Breast epithelium (tissue), 4 donors: ENCODE measurements at regions not wholly inside any gene's neighbourhood (a gene's known extent, or its start where the extent isn't known, plus 50 kb on each side); places are given as distances from the start of the nearest gene placed in this dataset.

Experiments used
- DNase-seq, 2 donors: peaks; one replicate each; pipeline ENCODE4 v3.0.0-alpha.2; 2019; ENCODE audit warnings: low spot score in 2 of 2
- H3K27ac ChIP-seq, 2 donors: fragments of 200-600 bp; sonication (generic) in 1 of 2; one replicate each; pipeline ENCODE4 v1.5.1; 2016 to 2019; ENCODE audit warnings: mild to moderate bottlenecking in 1 of 2
- H3K27me3 ChIP-seq, 2 donors: fragments of 200-600 bp; sonication (generic) in 1 of 2; one replicate each; pipeline versions ENCODE4 v1.5.1 to v1.6.0; 2017 to 2019; ENCODE audit warnings: control low read depth in 1 of 2, mild to moderate bottlenecking in 1 of 2
- H3K36me3 ChIP-seq: fragments of 200-600 bp; one replicate; pipeline ENCODE4 v1.5.1; 2019
- H3K4me1 ChIP-seq, 2 donors: fragments of 200-600 bp; sonication (generic); one replicate each; pipeline ENCODE4 v1.5.1; 2016 to 2019; ENCODE audit warnings: control low read depth in 1 of 2
- H3K4me3 ChIP-seq, 3 donors: fragments of 200-600 bp; sonication (generic); 1 replicate in 2 of 3; 2 replicates in 1 of 3; pipeline ENCODE4 v1.5.1; 2016 to 2019; ENCODE audit warnings: mild to moderate bottlenecking in 3 of 3, moderate library complexity in 2 of 3
- H3K9me3 ChIP-seq, 2 donors: fragments of 200-600 bp; sonication (generic) in 1 of 2; one replicate each; pipeline ENCODE4 v1.5.1; 2016 to 2019; ENCODE audit warnings: control low read depth in 1 of 2
- POLR2A ChIP-seq: fragments of 450-650 bp; IDR thresholded peaks from one replicate; pipeline ENCODE4 v1.6.1; 2016; ENCODE audit warnings: antibody characterized with exemption, mild to moderate bottlenecking, moderate library complexity
- POLR2AphosphoS5 ChIP-seq, 3 donors: sonication (generic); formaldehyde crosslinking; IDR thresholded peaks; one replicate each; pipeline ENCODE4 v1.6.1; 2017; ENCODE audit warnings: antibody characterized with exemption in 3 of 3
- intact Hi-C: fragments of 100-400 bp; cut with DNase I; formaldehyde crosslinking; loops from one replicate; pipeline ENCODE4 v1.15.1; 2023; ENCODE audit warnings: low total_unique reads
- TF ChIP-seq, protein P1 (sequence below), 3 donors: fragments of 450-650 bp; IDR thresholded peaks; one replicate each; pipeline ENCODE4 v1.5.1; 2016 to 2017; ENCODE audit warnings: antibody characterized with exemption in 3 of 3, mild to moderate bottlenecking in 3 of 3, moderate library complexity in 3 of 3

DNA sequence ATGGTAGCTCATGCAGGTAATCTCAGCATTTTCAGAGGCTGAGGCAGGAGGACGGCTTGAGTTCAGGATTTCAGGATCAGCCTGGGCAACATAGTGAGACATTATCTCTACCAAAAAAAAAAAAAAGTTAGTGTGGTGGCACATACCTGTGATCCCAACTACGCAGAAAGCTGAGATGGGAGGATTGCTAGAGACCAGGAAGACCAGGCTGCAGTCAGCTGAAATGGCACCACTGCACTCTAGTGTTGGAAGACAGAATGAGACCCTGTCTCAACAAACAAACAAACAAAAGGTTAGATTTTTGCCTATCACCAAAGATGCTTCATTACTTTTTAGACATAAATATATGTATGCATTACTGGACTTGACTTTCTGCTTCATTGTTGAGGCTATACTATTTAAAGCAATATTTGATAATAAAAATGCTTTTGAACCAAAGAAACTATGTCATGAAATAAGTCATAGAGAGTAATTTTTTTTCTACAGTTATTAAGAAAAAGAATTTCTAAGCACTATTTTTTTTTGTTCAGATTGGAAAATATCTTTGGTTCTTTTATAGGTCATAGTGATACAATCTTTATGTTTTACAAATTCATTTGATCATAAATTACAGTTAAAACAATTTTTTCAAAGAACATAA, 1180.1 kb upstream of the ATXN8OS start:
- TF ChIP-seq POLR2A (no peak), POLR2AphosphoS5 (IDR thresholded peaks at IDR 0.05) (no peak)
- TF ChIP-seq, protein P1, sequence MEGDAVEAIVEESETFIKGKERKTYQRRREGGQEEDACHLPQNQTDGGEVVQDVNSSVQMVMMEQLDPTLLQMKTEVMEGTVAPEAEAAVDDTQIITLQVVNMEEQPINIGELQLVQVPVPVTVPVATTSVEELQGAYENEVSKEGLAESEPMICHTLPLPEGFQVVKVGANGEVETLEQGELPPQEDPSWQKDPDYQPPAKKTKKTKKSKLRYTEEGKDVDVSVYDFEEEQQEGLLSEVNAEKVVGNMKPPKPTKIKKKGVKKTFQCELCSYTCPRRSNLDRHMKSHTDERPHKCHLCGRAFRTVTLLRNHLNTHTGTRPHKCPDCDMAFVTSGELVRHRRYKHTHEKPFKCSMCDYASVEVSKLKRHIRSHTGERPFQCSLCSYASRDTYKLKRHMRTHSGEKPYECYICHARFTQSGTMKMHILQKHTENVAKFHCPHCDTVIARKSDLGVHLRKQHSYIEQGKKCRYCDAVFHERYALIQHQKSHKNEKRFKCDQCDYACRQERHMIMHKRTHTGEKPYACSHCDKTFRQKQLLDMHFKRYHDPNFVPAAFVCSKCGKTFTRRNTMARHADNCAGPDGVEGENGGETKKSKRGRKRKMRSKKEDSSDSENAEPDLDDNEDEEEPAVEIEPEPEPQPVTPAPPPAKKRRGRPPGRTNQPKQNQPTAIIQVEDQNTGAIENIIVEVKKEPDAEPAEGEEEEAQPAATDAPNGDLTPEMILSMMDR (IDR thresholded peaks at IDR 0.05) = no peak
- no peaks in the 10 kb centered on the region for H3K36me3 ChIP-seq
- H3K4me1 ChIP-seq = no peaks in the 10 kb centered on the region
- DNase-seq = no peak
- intact Hi-C loops = no loop called here
- no peak overlapping the region for H3K27ac ChIP-seq
- H3K9me3 ChIP-seq = no peaks in the 10 kb centered on the region
- no peak overlapping the region for H3K4me3 ChIP-seq
- no peaks in the 10 kb centered on the region for H3K27me3 ChIP-seq

DNA sequence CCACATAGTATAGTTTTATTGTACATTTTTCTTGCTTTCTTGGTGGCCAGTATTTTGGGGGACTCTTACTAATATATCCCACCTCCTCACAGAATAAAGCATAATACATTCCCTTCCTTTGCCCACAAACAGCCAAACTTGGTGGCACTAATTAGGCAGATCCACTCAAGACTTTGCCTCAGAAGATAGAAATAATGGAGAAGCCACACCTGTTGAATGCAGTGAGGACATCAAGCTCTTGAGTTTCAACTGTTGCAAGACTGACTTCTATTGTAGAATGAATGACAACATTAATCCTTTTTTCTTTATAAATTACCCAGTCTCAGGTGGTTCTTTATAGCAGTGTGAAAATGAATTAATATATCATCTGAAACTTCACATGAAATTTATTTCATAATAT, 1183.6 kb upstream of the ATXN8OS start:
- TF ChIP-seq POLR2AphosphoS5 (IDR thresholded peaks at IDR 0.05) (no peak), POLR2A (no peak)
- TF ChIP-seq, protein P1 (IDR thresholded peaks at IDR 0.05) = no peak
- Histone ChIP-seq H3K27ac (no peak overlapping the region), H3K36me3 (no peaks in the 10 kb centered on the region), H3K4me3 (no peak overlapping the region), H3K9me3 (no peaks in the 10 kb centered on the region), H3K27me3 (no peaks in the 10 kb centered on the region), H3K4me1 (no peaks in the 10 kb centered on the region)
- no peak for DNase-seq
- intact Hi-C loops = no loop called here

DNA sequence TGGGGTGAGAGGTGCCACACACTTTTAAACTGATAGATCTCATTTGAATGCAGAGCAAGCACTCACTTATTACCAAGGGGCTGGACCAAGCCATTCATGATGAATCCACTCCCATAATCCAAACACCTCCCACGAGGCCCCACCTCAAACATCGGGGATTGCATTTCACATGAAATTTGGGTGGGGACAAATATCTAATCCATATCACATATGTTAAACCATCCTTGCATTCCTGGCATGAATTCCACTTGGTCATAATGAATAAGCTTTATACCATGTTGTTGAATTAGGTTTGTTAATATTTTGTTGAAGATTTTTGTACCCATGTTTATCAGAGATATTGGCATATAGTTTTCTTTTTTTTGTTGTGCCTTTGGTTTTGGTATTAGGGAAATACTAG, 1198.7 kb upstream of the ATXN8OS start:
- H3K9me3 ChIP-seq = peaks cover 13 to 41% of the 10 kb centered on the region in 2 donors
- H3K27me3 ChIP-seq = no peaks in the 10 kb centered on the region
- TF ChIP-seq POLR2A = no peak
- TF ChIP-seq POLR2AphosphoS5 (IDR thresholded peaks at IDR 0.05) = no peak
- TF ChIP-seq, protein P1 (IDR thresholded peaks at IDR 0.05) = no peak
- H3K36me3 ChIP-seq = no peaks in the 10 kb centered on the region
- H3K4me3 ChIP-seq = no peak overlapping the region
- H3K27ac ChIP-seq = no peak overlapping the region
- no peaks in the 10 kb centered on the region for H3K4me1 ChIP-seq
- no peak for DNase-seq
- intact Hi-C loops = no loop called here

DNA sequence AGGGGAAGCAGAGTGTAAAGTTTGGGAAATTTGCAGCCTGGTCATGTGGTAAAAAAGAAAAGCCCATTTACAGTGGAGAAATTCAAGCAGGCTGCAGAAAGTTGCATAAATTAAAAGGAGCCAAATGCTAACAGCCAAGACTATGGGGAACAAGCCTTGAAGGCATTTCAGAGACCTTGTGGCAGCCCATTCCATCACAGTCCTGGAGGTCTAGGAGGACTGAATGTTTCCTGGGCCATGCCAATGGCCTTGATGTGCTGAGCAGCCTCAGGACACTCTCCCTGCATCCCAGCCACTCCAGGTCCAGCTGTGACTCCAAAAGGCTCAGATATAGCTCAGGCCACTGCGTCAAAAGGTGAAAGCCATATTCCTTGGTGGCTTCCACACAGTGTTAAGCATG, 1202.4 kb upstream of the ATXN8OS start:
- Histone ChIP-seq H3K27me3 (no peaks in the 10 kb centered on the region), H3K36me3 (no peaks in the 10 kb centered on the region), H3K4me1 (no peaks in the 10 kb centered on the region), H3K9me3 (peaks cover 13 to 34% of the 10 kb centered on the region in 2 donors), H3K4me3 (no peak overlapping the region), H3K27ac (no peak overlapping the region)
- no peak for DNase-seq
- intact Hi-C loops = no loop called here
- TF ChIP-seq, protein P1 (IDR thresholded peaks at IDR 0.05) = no peak
- TF ChIP-seq POLR2AphosphoS5 (IDR thresholded peaks at IDR 0.05) (no peak), POLR2A (no peak)

DNA sequence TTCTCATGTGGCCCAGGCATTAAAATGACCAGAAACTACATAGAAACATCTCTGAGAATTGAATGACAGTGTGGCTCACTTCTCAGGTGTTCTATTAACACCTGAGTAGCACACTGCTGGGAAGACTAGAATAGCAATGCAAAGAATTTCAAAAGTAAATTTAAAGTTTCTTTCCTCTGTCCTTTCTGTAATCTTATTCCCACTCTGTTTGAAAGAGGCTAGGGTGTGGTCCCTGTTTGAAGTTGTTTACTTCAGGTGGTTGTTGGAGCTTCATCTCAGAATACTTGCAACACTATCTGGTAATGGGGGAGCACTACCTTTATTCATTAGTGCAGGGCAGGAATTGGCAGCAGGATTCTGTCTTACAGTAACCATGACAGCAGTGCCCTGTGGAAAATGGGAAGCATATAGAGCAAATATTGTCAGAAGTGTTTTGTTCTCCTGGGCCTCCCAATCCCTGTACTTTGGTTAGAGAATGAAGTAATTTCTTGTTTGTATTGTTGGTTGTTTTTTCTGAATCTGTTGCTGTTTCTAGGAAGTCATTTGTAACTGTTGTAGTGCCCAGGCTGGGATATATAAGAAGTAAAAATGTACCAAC, 1210.2 kb upstream of the ATXN8OS start:
- TF ChIP-seq POLR2AphosphoS5 (IDR thresholded peaks at IDR 0.05) = no peak
- TF ChIP-seq, protein P1 (IDR thresholded peaks at IDR 0.05) = no peak
- TF ChIP-seq POLR2A = no peak
- intact Hi-C loops = no loop called here

More for the DNA sequence above, 1210.2 kb upstream of the ATXN8OS start:
- H3K4me1 ChIP-seq = no peaks in the 10 kb centered on the region
- no peak overlapping the region for H3K27ac ChIP-seq
- H3K4me3 ChIP-seq = no peak overlapping the region
- H3K27me3 ChIP-seq = no peaks in the 10 kb centered on the region
- H3K9me3 ChIP-seq = no peaks in the 10 kb centered on the region
- no peak for DNase-seq
- no peaks in the 10 kb centered on the region for H3K36me3 ChIP-seq
